GM18909 (cell line): ENCODE measurements at regions not wholly inside any gene's neighbourhood (a gene's known extent, or its start where the extent isn't known, plus 50 kb on each side); places are given as distances from the start of the nearest gene placed in this dataset.

Source experiments
- ATAC-seq: cut with Tn5 transposase; IDR thresholded peaks from one replicate; pipeline ENCODE4 v1.9.1; 2021; ENCODE audit warnings: mild to moderate bottlenecking; ENCODE audit not compliant: unreplicated experiment, poor library complexity

GRCh38 chr4:168019921-168020320 lies 72.4 kb upstream of the ANXA10 start:
- ATAC-seq, result no peak

GRCh38 chr4:168021666-168022065 lies 70.7 kb upstream of the ANXA10 start:
- ATAC-seq, result no peak

- ATAC-seq, result no peak
Observed at GRCh38 chr4:168028568-168028967, 63.8 kb upstream of the ANXA10 start.

- ATAC-seq, result no peak
Observed at GRCh38 chr4:168028970-168029597, 63.3 kb upstream of the ANXA10 start.

GRCh38 chr4:168037676-168038075 lies 54.7 kb upstream of the ANXA10 start:
- ATAC-seq, result no peak

GRCh38 chr4:168039593-168039992 lies 52.7 kb upstream of the ANXA10 start:
- no peak for ATAC-seq
